ENCODE measurements at regions not wholly inside any gene's neighbourhood (a gene's known extent, or its start where the extent isn't known, plus 50 kb on each side); places are given as distances from the start of the nearest gene placed in this dataset.
"Not testable (repeated sequence)": the region's sequence is repeated elsewhere in the genome, so short reads cannot be mapped to it uniquely, and the experiment has no call there.

- DNase-seq: no peak
These were observed 91.8 kb upstream of the CNKSR3 start for GRCh38 chr6:154602296-154602695.

GRCh38 chr6:154602708-154603107, 92.2 kb upstream of the CNKSR3 start:
- no peak for DNase-seq

DNA sequence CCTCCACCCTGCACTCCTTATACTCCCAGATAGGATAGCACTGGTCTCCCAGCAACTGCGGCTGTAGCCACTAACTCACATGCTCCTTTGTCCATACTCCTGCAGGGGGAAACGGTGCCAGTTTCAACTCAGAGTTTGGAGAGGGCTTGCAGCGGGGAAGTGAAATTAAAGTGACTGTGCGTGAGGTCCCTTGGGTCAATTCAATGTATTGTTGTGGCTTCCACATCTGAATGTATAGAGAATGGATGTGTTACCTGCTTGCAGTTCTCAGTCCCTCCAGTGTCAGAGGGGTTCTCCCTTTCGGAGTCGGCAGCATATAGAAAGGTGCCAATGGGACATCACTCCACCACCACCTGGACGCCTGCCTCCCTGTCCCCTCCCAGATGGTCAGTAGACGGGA, 93.6 kb upstream of the CNKSR3 start:
- DNase-seq: no peak

DNA sequence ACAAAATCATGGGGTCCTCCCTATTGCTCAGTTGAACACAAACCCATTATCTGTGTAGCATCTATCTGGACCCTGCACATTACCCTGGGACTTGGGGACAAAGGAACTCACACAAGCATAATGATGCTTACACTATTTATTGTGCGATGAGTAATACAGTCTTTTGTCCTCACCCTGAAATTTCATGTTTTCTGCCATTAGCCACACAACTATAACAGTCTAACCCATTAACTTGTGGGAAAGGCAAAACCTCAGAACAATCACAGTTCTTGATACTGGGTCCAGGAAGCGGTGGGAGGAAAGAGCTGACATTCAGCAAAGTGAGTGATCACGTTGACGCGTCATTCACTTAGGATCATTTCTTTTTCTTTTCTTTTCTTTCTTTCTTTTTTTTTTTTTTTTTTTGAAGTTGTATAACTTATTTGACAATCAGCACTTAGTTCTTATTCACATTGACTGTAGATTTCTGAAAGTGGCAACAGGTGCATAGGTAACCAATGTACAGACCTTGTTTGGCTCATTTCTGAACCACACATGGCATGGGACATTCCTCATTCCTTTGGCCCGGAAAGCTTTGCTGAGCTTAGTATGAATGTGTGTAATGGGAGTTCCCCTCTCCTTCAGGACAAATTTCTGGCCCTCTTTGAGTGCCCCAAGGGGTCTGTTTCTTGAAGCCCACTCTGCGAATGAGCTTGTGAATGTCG, 94.8 kb upstream of the CNKSR3 start:
- DNase-seq: no peak

DNA sequence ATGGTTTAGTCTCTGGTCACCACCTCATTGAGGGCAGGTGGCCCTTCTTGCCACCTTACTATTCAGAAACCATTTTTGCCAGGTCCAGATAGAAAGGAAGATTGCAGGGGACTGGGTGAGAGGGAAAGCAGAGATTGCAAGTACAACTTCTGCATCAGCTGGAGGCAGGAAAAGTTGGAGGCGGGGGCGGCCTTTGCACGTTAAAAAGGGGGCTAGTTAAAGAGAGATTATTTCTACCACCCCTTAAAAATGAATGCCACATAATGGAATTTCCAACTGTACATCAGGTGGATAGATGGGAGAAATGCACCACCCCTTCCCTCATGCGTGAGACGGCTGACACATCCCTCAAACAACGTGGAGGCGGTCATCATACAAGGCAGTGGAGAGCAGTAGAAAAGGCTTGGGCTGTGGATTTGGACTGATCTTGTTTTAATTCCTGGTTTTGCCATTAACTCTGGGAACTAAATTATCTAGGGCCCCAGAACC, 95.4 kb upstream of the CNKSR3 start:
- DNase-seq: no peak

GRCh38 chr6:154606457-154606856, 96.0 kb upstream of the CNKSR3 start:
- DNase-seq: no peak

GRCh38 chr6:154606860-154607259, 96.4 kb upstream of the CNKSR3 start:
- DNase-seq: no peak

GRCh38 chr6:154611241-154611640, 100.8 kb upstream of the CNKSR3 start:
- no peak for DNase-seq

GRCh38 chr6:154611847-154612246, 101.4 kb upstream of the CNKSR3 start:
- DNase-seq: no peak

- DNase-seq: no peak
These were observed 102.7 kb upstream of the CNKSR3 start for GRCh38 chr6:154613137-154613676.

GRCh38 chr6:154614101-154614500, 103.6 kb upstream of the CNKSR3 start:
- no peak for DNase-seq

DNA sequence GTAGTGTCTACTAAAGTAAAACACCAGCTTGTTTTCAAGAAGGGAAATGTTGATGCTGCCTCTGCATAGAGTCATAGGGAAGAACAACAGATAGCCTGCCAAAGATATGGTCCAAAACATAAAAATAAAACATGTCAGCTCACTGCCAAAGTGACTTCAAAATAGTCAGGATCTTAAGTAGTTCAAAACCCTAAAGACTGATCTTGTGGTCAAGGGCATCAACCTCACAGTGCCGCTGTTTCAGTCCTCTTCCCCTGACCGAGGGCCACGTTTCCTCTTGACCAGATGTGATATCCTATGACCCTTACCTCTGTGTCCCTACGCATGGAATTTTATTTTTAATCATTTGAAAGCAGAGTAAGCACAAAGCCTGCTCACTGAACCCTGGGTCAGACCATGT, 104.2 kb upstream of the CNKSR3 start:
- DNase-seq: no peak

DNA sequence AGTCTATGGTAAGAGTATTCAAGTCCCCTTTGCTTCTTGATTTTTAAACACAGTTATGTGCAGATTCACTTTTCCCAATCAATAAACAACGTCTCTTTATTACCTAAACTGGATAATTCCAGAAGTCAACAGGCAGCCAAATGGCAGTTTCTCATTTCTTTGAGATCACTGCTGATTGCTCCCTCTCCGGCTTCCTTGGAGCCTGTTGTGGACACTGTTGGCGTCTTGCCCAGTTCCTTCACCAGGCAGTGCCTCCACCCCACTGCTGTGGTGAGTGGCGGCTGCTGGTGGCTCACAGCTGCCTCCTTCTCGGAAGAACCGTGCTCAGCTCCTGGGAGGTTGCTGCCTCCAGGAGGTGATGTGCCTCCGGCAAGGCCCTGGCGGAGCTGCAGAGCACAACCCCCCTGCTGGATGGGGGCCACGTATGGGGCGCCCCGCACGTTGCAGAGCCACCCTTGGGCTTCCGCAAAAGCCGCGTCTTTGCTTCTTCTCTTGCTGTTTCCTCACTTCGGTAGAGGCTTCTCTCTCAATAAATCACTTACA, 105.1 kb upstream of the CNKSR3 start:
- DNase-seq: peak; percentile 42

DNA sequence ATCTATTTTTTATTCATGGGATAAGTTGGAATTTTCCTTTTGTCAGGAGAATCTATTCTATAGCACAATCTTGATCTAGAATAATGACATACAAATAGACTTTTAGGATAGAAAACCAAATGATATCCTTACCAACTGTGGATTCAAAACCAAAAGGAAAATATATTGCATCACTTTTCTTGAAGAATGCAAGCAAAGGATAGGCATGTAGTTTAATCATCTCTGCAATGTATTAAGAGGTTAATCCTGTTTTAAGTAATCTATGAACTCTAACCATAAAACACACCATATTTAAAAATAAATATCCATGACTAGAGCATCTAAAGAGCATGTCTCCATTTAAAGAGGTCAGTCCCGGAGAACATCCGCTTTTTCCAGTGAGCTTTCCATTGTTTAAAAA, 106.7 kb upstream of the CNKSR3 start:
- DNase-seq: no peak

DNA sequence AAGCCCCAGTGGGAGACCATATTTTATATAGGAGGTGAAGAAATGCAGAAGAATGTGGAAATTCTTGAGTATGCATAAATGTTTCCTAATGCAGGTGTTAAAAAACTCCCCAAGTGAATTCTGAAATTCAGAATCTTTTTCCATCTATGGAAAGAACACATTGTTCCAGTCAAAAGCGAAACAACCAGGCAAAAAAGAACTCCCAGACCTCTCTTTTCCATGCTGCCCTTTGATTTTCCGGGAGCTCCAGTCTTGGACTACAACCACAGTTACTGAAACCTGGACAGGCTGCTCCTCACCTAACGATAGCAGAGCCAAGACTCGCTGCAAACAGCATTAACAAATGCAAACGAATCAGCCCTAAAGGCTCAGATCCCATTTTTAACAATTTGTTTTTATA, 108.7 kb upstream of the CNKSR3 start:
- no peak for DNase-seq

GRCh38 chr6:154621686-154622085, 111.2 kb upstream of the CNKSR3 start:
- DNase-seq: no peak

DNA sequence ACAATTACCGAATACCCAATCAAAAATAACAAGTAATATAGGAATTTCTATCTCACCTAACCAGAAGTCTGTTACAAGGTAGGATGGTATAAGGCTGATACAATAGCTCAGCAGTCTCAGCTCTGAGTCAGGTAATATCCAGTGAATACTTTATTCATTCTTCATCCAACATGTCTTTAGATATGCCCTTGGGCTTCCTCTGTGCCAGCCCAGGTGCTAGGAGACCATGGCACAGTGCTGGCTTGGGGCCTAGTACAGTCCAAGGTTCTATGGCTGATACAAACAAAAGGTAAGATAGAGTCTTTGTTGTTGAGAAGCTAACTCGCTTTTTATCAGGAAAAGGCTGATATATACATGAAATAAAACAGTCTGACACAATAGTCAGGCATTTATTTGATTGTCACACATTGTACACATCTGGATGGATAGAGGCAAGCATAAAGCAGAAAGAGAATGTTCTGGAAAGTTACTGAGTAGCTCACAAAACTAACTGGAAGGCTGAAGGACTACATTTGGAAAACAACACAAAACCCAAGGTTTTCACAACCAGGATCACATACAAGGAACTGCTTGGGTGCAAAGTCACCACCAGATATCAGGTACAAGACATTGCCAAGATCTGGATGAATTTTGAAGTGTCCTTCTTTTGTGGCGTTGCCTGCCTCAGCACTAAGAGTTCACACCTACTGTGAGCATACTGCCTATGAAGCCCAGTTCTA, 110.4 kb upstream of the SCAF8 start:
- DNase-seq: no peak

DNA sequence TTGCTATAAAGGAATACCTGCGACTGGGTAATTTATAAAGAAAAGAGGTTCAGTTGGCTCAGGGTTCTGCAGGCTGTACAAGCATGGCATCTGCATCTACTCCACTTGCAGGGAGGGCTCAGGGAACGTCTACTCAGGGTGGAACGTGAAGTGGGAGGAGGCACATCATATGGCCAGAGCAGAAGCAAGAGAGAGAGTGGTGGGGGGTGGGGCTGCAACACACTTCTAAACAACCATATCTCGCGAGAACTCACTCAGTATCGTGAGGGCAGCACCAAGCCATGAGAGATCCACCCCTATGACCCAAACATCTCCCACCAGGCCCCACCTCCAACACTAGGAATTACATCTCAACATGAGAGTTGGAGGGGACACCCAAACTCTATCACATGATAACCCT, 109.8 kb upstream of the SCAF8 start:
- DNase-seq: no peak

DNA sequence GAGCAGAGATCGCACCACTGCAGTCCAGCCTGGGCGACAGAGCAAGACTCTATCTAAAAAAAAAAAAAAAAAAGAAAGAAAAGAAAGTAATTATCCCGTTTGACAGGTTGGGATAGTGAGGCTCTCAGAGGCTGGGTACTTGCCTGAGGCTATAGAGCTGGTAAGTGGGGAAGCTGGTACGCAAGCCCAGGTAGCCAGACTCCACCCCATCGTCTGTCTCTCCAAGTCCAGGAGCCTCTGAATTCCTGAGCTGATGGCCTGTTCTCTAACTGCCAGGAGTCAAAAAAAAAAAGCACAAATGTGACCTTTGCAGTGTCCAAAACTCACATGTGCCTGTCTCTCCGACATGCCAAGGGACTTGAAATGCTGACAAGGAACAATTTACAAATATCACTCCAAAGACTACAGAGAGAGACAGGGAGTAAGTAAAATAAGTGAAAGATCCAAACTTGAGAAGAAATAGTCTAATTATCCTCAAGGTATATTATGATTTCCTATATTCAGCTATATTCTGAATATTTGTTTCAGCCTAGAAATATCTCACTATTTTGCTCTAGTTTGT, 109.1 kb upstream of the SCAF8 start:
- no peak for DNase-seq

DNA sequence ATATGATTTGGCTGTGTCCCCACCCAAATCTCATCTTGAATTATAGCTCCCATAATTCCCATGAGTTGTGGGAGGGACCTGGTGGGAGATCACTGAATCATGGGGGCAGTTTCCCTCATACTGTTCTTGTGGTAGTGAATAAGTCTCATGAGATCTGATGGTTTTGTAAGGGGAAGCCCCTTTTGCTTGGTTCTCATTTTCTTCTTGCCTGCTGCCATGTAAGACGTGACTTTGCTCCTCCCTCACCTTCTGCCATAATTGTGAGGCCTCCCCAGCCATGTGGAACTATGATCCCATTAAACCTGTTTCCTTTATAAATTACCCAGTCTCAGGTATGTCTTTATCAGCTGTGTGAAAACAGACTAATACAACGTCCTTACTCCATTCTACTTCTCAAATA, 108.5 kb upstream of the SCAF8 start:
- not testable (repeated sequence) for DNase-seq

DNA sequence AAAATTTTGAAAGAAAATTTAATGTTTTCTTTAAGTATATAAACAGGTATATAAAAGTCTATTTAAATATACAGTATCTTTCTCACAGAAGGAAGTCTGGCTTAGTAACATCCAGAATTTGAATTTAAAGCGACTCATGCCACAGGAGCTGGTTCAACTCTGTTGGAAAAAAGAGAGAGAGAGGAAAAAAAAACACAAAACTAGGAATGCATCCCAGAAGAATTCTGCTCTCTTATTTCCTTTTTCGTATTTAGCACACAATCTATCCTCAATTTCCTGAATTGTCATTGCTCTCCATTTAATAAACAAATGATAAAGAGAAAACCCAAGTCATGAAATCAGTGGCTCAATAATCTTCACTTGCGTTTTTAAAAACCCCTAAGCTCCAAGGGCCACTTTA, 107.5 kb upstream of the SCAF8 start:
- DNase-seq: no peak

GRCh38 chr6:154629127-154629526, 104.1 kb upstream of the SCAF8 start:
- no peak for DNase-seq

DNA sequence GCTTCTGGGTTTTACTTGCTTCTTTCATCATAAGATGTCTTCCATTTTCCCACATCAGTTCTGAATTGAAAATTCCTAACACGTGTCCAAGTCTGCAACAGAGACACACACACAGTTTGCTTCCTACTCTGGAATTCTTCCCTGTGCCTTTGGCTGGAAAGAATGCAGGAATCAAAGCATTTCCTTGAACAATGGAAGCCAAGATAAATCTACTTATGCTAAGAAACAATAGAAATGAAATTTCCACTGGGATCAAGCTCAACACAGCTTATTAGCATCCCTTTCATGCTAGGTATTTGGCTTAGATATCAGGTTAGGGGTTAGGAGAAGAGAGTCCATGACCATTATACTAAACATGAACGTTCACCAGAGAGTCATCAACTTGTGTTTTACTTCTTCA, 101.1 kb upstream of the SCAF8 start:
- no peak for DNase-seq

DNA sequence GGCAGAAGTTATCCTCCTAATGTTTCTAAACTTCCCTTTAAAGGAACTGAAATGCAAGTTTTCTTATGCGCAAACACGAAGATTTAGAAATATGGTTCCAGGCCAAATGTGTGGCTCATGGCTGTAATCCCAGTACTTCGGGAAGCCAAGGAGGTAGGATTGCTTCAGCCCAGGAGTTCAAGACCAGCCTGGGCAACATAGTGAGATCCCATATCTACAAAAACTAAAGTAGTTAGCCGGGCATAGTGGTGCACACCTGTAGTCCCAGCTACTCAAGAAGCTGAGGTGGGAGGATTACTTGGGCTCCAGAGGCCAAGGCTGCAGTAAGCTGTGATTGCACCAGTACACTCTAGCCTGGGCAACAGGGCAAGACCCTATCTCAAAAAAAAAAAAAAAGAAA, 95.8 kb upstream of the SCAF8 start:
- DNase-seq: no peak
